Thyroid gland (tissue), 4 donors: ENCODE measurements at regions not wholly inside any gene's neighbourhood (a gene's known extent, or its start where the extent isn't known, plus 50 kb on each side); places are given as distances from the start of the nearest gene placed in this dataset.

Experiments
- DNase-seq, 2 donors: peaks; one replicate each; pipeline ENCODE4 v3.0.0-alpha.2; 2019
- H3K27ac ChIP-seq, 3 donors: fragments of 200-600 bp; sonication (generic); 1 replicate in 2 of 3; 2 replicates in 1 of 3; pipeline ENCODE4 v1.5.1; 2016 to 2019; ENCODE audit warnings: mild to moderate bottlenecking in 1 of 3, moderate library complexity in 1 of 3
- H3K27me3 ChIP-seq: fragments of 200-600 bp; sonication (generic); one replicate; pipeline ENCODE4 v1.5.1; 2019
- H3K36me3 ChIP-seq, 2 donors: fragments of 200-600 bp; sonication (generic); one replicate each; pipeline ENCODE4 v1.5.1; 2016 to 2019
- H3K4me1 ChIP-seq, 2 donors: fragments of 200-600 bp; sonication (generic); one replicate each; pipeline ENCODE4 v1.5.1; 2017 to 2019
- H3K4me3 ChIP-seq, 3 donors: fragments of 200-600 bp; sonication (generic); replicated peaks in 1 of 3; 1 replicate in 2 of 3; 2 replicates in 1 of 3; pipeline ENCODE4 v1.5.1; 2016; ENCODE audit warnings: mild to moderate bottlenecking in 1 of 3
- H3K9me3 ChIP-seq: fragments of 200-600 bp; sonication (generic); one replicate; pipeline ENCODE4 v1.5.1; 2017
- POLR2A ChIP-seq, 2 donors: fragments of 450-650 bp; IDR thresholded peaks; one replicate each; pipeline ENCODE4 v1.6.1; 2017; ENCODE audit warnings: antibody characterized with exemption in 2 of 2, mild to moderate bottlenecking in 2 of 2, moderate library complexity in 1 of 2
- WGBS, 2 donors: methylation state at CpG; one replicate each; pipeline ENCODE4 v1.1.5; 2017; 5-methylcytosine and 5-hydroxymethylcytosine counted together
- intact Hi-C: fragments of 100-400 bp; cut with DNase I; formaldehyde crosslinking; loops from one replicate; pipeline ENCODE4 v1.15.1; 2023
- TF ChIP-seq, protein P1 (sequence below), 6 experiments: fragments of 200-600 bp in 3 of 6; fragments of 450-650 bp in 3 of 6; sonication (generic) in 3 of 6; IDR thresholded peaks; one replicate each; pipeline ENCODE4 v1.5.1; 2016 to 2019; ENCODE audit warnings: antibody characterized with exemption in 6 of 6, mild to moderate bottlenecking in 2 of 6, inconsistent platforms in 1 of 6, moderate library complexity in 1 of 6

DNA sequence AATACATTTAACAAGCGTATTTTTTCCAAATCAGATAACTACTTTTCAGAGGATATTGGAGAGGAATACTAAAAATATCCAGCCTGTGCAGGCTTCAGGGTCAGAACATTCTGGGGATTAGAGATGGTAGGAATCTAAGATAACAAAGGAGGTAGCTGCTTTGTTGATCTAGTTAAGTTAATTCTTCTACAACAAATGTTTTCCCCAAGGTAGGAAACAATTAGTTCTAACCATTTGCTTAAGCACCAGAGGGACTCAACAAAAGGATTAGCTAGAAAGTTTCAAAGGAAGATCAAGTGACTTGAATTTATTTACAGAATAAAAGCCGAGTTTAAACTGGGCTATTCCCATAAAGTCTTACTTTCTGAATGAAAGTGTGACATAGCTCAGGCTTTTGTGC, 524.2 kb downstream of the TMTC2 start:
- no peaks in the 10 kb centered on the region for H3K9me3 ChIP-seq
- DNase-seq, result no peak
- no peaks in the 10 kb centered on the region for H3K27me3 ChIP-seq
- intact Hi-C loops, result no loop called here
- no peak overlapping the region for H3K4me3 ChIP-seq
- no peak overlapping the region for H3K27ac ChIP-seq
- TF ChIP-seq, protein P1, sequence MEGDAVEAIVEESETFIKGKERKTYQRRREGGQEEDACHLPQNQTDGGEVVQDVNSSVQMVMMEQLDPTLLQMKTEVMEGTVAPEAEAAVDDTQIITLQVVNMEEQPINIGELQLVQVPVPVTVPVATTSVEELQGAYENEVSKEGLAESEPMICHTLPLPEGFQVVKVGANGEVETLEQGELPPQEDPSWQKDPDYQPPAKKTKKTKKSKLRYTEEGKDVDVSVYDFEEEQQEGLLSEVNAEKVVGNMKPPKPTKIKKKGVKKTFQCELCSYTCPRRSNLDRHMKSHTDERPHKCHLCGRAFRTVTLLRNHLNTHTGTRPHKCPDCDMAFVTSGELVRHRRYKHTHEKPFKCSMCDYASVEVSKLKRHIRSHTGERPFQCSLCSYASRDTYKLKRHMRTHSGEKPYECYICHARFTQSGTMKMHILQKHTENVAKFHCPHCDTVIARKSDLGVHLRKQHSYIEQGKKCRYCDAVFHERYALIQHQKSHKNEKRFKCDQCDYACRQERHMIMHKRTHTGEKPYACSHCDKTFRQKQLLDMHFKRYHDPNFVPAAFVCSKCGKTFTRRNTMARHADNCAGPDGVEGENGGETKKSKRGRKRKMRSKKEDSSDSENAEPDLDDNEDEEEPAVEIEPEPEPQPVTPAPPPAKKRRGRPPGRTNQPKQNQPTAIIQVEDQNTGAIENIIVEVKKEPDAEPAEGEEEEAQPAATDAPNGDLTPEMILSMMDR (IDR thresholded peaks at IDR 0.05), result no peak
- no peak for TF ChIP-seq POLR2A (IDR thresholded peaks at IDR 0.05)
- H3K36me3 ChIP-seq, result no peaks in the 10 kb centered on the region
- WGBS, 2 donors, result 53 to 64% methylated on average over 2 of the region's 2 CpGs
- H3K4me1 ChIP-seq, result no peaks in the 10 kb centered on the region

DNA sequence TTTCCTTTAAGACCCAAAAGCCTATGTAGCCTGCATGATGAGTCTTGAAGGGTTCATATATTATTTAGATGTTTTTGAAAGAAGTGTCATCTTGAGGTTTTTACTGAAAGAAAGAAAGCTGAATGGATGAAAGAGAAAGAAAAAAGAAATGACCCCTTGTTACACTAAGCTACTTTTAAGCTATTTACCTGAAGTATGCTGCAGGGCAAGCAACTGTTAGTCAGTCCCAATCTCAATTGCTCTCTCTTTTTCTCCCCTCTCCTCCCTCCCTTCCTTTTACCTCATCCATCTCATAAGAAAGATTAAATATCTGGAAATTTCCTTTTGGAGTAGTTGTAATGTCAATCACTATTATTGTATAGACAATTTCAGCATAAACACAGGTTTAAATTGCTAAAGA, 512.4 kb downstream of the TMTC2 start:
- Histone ChIP-seq H3K27ac (no peak overlapping the region), H3K4me3 (no peak overlapping the region), H3K9me3 (no peaks in the 10 kb centered on the region), H3K36me3 (no peaks in the 10 kb centered on the region), H3K27me3 (no peaks in the 10 kb centered on the region), H3K4me1 (no peaks in the 10 kb centered on the region)
- no peak for DNase-seq
- intact Hi-C loops, result no loop called here
- TF ChIP-seq, protein P1 (IDR thresholded peaks at IDR 0.05), result no peak
- TF ChIP-seq POLR2A (IDR thresholded peaks at IDR 0.05), result no peak

DNA sequence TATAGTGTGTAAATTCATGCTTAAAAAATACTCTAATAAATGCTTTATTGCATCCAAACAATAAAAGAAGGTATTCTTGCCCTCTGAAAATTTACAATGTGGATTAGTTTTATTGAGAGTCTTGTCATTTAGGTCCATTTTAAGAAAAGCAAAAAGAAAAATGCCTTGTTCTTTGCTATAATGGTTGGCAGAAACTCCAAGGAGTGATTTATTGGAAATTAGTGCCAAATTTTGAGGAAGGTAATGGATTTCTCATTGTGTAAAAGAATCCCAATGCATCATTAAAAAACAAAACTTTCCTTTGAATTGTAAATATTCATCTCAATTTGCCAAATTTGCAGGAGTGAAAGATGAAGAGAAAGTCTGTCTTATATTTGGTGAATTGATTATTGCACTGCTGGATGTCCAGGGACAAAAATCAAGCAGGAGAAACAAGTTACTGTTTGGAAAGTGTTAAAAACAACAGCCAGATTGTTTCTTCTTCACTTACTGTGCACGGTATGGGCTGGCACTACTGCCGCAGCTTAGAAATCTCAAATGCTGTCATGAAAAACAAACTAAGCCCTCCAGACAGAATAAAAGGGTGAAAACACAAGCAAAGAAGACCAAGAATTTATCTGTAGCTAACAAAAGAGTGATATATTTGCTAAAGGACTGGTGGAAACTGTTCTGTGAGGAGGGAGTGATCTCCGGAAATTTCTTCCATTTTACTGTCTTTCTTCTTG, 511.7 kb downstream of the TMTC2 start:
- intact Hi-C loops, result no loop called here
- no peak for DNase-seq
- Histone ChIP-seq H3K27ac (no peak overlapping the region), H3K4me1 (no peaks in the 10 kb centered on the region), H3K27me3 (no peaks in the 10 kb centered on the region), H3K4me3 (no peak overlapping the region), H3K36me3 (no peaks in the 10 kb centered on the region), H3K9me3 (no peaks in the 10 kb centered on the region)
- WGBS, 2 donors, result 17 to 19% methylated on average over 3 of the region's 3 CpGs
- TF ChIP-seq, protein P1 (IDR thresholded peaks at IDR 0.05), result no peak
- no peak for TF ChIP-seq POLR2A (IDR thresholded peaks at IDR 0.05)

DNA sequence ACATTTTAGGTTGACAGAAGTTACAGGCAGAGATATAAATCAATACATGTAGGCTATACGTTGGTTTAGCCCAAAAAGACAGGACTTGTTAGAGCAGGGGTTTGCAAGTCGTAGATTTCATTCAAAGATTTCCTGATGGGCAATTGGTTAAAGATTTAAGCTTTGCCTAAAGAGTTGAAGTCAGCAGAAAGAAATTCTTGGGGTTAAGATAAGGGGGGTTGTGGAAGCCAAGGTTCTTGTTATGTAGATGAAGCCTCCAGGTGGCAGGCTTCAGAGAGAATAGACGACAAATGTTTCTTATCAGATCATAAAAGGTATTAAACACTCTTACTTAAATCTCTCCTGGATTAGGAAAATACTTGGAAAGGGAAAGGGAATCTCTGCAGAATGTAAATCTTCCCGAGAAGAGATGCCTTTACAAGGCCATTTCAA, 510.8 kb downstream of the TMTC2 start:
- no peak for TF ChIP-seq POLR2A (IDR thresholded peaks at IDR 0.05)
- TF ChIP-seq, protein P1 (IDR thresholded peaks at IDR 0.05), result no peak
- no peak for DNase-seq
- Histone ChIP-seq H3K27ac (no peak overlapping the region), H3K9me3 (no peaks in the 10 kb centered on the region), H3K4me1 (no peaks in the 10 kb centered on the region), H3K36me3 (no peaks in the 10 kb centered on the region), H3K27me3 (no peaks in the 10 kb centered on the region), H3K4me3 (no peak overlapping the region)
- 74% methylated on average over 4 of the region's 4 CpGs for WGBS, 2 donors
- intact Hi-C loops, result no loop called here

DNA sequence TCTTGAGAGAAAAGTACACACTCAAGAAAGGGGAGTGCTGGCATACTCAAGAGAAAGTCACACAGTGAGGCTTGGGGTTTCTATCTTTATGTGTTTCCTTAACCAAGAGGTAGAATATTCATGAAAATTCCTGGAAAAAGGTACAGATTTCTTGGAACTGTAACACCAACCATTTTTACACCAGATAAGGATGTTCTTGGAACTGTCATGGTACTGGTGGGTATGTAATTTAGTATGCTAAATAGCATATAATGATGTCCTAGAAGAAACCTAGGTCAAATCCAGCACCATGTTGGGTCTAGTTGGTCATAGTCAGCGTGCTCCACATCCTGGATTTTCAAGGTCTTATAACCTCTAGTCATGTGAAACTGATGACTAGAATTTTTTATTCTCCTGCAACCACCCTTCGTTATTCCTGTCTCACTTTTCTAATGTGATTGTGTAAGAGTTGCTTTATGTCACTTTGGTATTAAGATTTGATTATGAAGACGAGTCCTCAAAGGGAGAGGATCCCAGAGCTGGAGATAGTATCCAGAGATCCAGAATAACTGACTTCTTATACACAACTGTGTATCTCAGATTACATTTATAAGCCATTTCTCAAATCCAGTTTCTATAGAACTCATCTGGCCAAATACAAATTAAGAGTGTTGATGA, 510.1 kb downstream of the TMTC2 start:
- Histone ChIP-seq H3K36me3 (no peaks in the 10 kb centered on the region), H3K4me1 (no peaks in the 10 kb centered on the region), H3K4me3 (no peak overlapping the region), H3K27me3 (no peaks in the 10 kb centered on the region), H3K27ac (no peak overlapping the region), H3K9me3 (no peaks in the 10 kb centered on the region)
- no peak for DNase-seq
- 90 to 94% methylated on average over 3 of the region's 3 CpGs for WGBS, 2 donors
- TF ChIP-seq POLR2A (IDR thresholded peaks at IDR 0.05), result no peak
- TF ChIP-seq, protein P1 (IDR thresholded peaks at IDR 0.05), result no peak
- intact Hi-C loops, result no loop called here
